ENCODE measurements at regions not wholly inside any gene's neighbourhood (a gene's known extent, or its start where the extent isn't known, plus 50 kb on each side); places are given as distances from the start of the nearest gene placed in this dataset.

- TF ChIP-seq POLR2A (IDR thresholded peaks at IDR 0.05; ENCODE audit: low read depth, low read length) (no peak), POLR2AphosphoS5 (IDR thresholded peaks at IDR 0.05; ENCODE audit: low read depth, low read length) (no peak), TAF1 (IDR thresholded peaks at IDR 0.05; ENCODE audit: low read depth, low read length) (no peak), PAX5 (IDR thresholded peaks at IDR 0.05; ENCODE audit: insufficient read depth, low read length, severe bottlenecking) (no peak), SPI1 (IDR thresholded peaks at IDR 0.05; ENCODE audit: low read depth, low read length) (no peak), POU2F2 (IDR thresholded peaks at IDR 0.05; ENCODE audit: low read depth, low read length) (no peak)
These were observed 75.7 kb upstream of the SLC22A16 start for GRCh38 chr6:110552076-110552475.

Measured in GM12891 (cell line).